Limb (tissue), 2 donors: ENCODE measurements at regions not wholly inside any gene's neighbourhood (a gene's known extent, or its start where the extent isn't known, plus 50 kb on each side); places are given as distances from the start of the nearest gene placed in this dataset.
A peak's percentile ranks its signal among the peaks of the same experiment; 100 is the strongest.
"Not testable (repeated sequence)": the region's sequence is repeated elsewhere in the genome, so short reads cannot be mapped to it uniquely, and the experiment has no call there.

ENCODE experiments used
- DNase-seq, 2 donors: peaks; one replicate each; pipeline ENCODE4 v3.0.0-alpha.2; 2016; ENCODE audit errors: extremely low spot score in 2 of 2

DNA sequence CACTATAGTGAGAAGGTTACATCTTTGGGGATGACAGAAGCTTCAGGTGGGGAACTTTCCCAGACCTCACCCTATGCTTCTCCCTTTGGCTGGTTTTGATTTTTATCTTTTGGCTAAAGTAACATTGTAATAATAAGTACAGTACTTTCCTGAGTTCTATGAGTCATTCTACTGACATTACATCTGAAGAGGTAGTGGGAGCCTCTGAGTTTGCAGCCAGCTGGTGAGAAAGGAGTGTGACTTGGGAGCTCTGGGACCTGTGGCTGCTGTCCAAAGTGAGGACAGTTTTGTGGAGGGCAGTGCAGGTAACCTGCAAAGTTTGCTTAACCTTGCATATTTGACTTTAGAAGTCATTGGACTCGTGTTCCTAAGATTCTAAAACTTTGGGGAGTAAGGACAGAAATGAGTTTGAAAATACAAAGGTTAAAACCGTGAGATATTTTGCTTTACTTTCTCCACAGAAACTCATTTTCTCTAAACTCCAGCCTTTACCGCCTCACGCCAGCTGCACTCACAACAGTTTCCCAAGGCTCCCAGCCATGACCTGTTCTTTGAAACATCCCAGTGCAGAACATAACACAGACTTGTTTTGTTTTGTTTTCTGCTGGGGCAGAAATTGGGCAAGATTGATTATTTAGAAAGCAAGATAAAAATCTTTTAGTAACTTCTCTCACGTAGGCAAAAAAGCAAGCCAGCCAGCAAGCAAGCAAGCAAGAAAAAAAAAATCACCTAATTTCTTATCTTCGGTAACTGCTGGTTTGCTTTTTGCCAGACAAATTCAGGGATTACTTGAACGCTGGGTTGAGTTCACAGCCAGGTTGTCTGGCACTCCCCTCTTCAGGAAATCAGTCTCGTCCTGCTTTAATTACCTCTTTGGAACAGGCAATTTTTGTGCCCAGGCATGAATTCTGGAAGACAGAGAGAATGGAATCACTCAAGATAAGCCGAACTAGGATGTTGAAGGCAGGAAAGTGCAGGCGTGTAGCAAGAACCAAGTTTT is 478.3 kb upstream of the ISX start:
- DNase-seq, result no peak

DNA sequence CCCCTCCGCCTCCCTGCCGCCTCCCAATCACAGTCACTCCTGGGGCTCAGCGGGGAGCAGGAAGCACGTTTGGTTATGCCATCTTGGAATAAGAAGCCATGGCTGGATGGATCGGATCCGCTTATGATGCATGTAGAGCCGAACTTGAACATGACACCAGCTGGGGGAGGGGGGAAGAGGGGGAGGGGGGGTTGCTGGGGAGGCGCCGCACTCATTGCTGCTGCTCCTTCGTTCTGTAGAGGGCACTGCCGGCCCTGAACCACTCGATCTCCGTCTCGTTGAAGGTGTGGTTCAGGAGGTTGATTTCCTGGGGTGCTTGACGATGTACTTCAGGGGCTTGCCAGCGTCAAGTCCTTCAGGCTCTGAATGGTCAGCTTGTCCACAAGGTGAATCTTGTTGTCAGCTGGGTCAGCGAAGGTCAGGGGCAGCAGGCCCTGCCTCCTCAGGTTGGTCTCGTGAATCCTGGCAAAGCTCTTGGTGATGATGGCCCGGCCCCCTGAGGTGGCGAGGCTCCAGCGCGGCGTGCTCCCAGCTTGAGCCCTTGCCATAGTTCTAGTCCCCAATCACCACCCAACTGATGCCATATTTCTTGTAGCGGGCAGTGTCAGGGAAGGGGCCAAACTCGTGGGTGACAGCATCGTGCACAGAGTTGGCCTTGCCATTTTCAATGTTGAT is 476.9 kb upstream of the ISX start:
- no peak for DNase-seq

DNA sequence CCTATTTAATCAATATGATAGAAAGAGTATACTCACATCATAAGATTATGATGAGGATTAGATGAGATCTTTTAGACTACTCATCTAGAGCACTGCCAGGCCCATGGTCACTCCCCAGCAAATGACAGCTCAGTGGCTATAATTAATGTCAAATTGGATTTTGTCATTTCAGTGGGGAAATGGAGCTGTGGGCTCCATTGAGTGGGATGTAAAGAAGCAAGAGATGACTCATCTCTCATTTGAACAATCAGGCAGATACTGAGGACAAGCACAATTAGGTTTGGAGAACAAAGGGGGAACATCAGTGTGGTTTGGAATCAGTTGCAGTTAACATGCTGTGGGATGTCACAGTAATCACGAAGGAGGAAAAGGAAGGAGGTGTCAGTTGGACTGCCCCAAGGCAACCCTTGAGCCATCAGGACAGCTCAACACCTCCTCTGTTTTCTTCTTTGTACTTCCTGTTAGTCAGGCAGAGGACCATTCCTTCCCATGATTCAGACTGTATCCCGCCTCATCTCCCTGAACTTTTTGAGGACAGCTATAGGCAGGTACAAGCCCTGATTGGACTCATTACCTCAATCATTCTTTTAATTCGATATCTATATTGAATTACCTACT is 473.7 kb upstream of the ISX start:
- no peak for DNase-seq

DNA sequence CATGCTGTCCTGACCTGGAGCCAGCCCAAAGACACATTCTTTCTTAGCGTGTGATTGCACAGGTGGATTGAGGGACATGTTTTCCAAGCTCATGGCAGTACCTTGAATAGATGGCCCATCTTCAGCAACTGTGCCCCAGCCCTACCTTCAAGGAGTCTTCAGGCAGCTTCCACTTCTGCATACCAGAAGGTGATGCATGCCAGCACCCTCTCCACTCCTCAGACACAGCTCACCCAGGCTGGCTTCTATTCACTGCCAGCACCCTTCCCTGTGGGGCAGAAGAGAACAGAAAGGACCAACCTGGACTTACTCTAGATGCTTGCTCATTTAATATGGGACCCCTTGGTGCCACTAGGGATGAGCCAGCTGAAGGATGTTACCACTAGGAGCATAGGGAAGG is 466.4 kb upstream of the ISX start:
- DNase-seq, result no peak

DNA sequence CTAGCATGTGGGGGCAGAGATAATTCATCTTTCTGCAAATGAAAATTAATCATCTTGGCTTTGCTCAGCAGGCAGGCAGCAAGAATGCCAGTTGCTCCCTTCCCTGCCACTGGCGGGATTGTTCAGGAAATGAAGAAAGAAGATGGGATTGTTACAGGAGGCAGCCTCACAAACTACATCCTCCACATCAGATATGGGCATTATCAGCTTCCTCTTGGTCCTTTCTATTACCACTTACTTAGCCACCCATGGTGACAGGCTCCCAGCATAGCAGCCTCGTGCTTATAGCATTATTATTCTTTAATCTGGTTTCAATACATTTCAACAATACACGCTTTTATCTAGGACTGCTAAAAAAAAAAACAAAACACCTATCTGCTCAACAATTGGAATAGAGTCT is 461.6 kb upstream of the ISX start:
- no peak for DNase-seq

DNA sequence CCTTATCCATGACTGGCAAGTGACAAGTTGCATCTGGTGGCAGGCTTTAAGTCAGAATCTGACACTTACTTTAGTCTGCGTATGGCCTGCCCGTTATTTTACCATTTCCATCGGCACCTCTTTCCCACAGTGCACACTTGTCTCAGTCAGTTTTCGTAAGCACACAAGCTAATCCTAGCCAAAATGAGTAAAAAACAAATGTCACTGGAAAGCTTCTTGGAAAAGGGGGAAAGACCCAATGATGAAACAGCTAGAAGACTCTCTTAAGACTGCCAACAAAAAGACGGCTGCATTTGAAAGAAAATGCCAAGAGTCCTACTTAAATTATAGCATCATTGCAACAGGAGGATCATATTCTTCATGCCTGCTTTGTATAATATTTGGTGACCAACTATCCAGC is 457.9 kb upstream of the ISX start:
- DNase-seq, result no peak

DNA sequence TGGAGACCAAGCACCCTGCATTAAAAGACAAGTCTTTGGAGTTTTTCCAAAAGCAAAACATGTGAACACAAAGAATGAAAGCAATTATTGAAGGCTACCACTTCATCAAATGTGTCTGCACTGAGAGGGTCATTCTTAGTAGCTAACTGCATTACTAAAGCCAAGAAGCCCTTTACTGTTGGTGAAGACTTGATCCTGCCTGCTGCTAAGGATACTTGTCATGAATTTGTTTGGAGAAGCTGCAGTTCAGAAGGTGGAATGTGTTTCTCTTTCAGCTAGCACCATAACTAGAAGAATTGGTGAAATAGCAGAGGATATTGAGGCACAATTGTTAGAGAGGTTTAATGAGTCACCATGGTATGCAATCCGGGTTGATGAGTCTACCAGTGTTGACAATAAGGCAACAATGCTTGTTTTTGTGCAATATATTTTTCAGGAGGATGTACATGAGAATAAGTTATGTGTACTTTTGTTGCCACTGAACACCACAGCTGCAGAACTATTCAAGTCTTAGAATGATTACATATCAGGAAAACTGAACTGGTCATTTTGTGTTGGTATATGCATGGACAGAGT is 457.3 kb upstream of the ISX start:
- DNase-seq, result no peak

DNA sequence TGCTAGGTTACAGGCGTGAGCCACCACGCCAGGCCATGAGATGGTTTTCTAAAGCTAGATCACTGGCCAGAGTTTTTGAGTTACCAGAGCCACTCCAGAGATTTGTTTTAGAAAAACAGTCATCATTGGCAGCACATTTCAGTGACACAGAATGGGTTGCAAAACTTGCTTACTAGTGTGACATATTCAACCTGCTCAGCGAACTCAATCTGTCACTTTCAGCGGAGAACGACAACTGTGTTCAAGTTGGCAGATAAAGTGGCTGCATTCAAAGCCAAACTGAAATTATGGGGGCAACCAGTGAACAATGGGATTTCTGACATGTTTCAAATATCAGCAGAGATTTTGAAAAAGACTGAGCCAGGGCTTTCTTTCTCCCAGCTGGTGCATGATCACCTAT is 456.3 kb upstream of the ISX start:
- DNase-seq, result no peak

DNA sequence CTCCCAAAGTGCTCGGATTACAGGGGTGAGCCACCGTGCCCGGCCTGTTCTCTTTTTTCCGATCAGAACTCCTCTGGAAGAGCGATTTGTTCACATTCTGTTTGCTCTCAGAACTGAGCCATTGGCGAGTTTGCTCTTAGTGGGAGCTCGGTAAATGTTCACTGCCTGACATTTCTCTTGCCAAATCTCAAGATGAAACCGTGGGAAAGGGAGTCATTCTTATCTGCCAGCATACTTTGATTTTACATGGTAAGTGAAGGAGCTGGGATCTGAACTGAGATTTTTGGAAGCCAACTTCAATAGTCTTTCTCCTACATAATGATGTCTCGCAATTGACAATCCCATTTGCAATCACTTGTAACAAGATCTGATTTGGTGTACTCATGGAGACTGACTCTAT is 445.8 kb upstream of the ISX start:
- no peak for DNase-seq

DNA sequence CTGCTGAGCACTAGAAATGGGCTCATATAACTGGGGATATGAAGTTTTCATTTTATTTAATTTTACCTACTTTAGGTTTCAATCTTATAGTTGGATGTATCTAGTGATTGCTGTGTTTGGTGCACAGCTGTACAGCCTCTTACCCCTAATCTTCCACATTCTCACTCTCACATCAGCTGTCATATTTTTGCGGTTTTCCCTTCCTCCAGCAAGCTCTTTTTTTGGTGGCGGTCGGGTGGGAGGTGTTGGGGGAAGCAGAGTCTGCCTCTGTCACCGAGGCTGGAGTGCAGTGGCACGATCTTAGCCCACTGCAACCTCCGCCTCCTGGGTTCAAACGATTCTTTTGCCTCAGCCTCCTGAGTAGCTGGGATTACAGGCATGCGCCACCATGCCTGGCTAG is 445.1 kb upstream of the ISX start:
- no peak for DNase-seq

DNA sequence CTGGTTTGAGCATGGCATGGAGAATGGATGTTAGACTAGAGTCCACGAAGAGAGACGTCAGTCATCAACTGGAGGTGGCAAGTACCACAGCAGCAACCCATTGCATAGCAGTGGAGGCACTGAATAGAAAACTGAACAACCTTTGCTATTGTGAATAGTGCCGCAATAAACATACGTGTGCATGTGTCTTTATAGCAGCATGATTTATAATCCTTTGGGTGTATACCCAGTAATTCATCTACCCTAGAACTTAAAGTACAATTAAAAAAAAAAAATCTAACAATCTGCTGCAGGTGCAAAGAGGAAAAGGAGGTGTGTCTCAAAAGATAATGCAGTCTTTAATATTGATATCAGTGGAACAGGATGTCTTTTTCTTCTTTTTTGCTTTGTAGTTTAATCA is 443.4 kb upstream of the ISX start:
- no peak for DNase-seq

DNA sequence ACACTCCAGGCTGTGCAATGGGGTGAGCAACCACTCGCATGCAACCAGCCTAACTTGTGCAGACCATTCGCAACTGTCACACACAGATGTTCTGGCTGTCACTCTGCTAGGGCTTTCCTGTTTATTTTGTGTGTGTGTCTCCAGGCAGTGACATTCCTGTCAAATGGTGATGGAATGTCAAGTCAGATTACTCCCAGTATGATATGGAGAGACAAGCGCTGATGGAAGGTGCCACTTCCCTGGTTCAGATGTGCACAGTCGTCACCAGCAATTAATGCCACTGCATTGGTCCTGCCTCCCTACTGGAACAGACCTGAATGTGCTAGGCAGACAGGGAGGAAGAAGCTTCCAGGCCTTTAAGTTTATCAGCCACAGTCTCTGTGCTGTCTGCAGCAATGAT is 442.4 kb upstream of the ISX start:
- DNase-seq, result no peak

DNA sequence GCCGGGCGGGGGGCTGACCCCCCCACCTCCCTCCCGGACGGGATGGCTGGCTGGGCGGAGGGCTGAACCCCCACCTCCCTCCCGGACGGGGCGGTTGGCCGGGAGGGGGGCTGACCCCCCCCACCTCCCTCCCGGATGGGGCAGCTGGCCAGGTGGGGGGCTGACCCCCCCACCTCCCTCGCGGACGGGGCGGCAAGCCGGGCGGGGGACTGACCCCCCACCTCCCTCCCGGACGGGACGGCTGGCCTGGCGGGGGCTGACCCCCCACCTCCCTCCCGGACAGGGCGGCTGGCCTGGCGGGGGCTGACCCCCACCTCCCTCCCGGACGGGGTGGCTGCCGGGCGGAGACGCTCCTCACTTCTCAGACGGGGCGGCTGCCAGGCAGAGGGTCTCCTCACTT is 440.1 kb upstream of the ISX start:
- DNase-seq, result not testable (repeated sequence)

DNA sequence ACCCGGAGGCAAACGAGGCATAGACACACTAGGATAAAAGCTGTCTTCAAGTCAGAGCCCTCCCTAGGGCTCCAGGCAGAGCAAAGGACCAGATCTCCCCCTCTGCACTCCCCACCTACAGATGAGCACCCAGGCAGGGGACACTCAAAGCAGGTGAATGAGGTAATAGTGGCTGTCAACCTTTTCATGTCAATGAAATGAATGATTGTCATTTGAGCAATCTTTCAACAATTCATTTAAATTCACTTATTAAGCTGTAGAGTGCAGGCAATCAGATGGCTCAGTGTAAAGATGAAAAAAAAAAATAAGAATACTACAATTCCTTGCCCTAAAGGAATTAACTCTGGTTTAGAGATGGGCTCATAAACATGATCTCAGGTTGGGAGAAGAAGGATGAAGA is 427.8 kb upstream of the ISX start:
- DNase-seq, result no peak

DNA sequence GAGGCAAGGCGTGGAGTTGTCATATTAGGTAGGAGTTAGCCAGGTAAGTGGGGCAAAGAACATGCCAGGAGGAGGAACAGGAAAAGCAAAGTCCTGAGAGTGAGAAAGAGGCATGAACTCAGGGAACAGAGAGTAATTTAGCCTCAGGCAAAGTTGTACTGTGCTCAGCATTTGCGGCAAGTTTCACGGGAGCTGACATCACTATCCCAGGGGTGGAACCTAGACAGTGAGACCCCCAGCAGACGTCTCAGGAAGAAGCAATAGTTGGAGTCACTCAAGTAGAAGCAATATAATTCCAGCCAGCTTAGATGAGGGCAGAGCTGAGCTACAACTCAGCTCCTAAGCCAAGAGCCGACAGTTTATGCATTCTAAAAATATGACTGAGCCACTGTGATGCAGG is 426.0 kb upstream of the ISX start:
- DNase-seq, result no peak

DNA sequence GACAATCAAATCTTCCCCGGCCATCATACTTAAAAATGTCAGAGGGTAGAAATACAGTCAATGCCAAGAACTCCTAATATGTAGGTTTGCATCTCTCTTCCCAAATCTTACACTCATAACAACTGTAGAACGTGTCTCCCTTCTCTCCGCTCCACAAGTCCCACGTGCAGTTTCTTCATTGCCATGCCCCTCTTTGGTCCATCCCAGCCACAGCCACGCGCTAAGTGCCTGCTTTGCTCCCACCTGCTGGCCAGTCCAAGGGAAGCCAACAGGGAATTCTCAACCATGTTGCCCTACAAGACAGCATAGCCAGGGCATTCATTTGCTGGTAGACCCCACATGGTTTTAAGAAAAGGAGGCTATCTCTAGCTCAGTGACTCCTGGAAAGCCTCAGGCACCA is 420.6 kb upstream of the ISX start:
- DNase-seq, result no peak

DNA sequence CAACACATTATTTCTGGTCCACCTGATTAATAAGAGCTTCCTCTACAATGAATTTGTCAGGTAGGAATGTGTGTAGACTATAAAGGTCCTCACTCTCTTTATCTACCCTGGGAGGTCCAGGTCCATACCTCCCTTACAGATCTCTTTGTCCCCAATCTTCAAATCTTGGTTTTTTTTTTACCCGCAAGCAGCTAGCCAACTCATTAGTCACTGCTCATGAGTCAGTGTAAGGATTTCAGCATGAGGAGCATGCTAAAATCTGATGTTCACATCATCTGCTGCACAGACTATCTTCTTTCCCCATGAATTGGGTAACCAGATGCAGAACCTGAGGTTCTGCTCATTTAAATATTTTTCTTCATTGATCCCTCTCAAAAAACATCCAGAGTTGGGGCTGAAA is 397.0 kb upstream of the ISX start:
- DNase-seq, result no peak

DNA sequence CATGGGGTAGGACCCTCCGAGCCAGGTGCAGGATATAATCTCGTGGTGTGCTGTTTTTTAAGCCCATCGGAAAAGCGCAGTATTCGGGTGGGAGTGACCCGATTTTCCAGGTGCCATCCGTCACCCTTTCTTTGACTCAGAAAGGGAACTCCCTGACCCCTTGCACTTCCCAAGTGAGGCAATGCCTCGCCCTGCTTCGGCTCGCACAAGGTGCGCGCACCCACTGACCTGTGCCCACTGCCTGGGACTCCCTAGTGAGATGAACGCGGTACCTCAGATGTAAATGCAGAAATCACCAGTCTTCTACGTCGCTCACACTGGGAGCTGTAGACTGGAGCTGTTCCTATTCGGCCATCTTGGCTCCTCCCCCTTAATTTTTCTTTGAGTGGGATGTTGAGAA is 382.9 kb upstream of the ISX start:
- DNase-seq, result not testable (repeated sequence)

DNA sequence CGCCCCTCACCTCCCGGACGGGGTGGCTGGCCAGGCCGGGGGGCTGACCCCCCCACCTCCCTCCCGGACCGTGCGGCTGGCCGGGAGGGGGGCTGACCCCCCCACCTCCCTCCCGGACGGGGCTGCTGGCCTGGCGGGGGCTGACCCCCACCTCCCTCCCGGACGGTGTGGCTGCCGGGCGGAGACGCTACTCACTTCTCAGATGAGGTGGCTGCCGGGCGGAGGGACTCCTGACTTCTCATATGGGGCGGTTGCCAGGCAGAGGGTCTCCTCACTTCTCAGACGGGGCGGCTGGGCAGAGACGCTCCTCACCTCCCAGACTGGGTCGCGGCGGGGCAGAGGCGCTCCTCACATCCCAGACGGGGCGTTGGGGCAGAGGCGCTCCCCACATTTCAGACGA is 381.7 kb upstream of the ISX start:
- DNase-seq, result not testable (repeated sequence)

DNA sequence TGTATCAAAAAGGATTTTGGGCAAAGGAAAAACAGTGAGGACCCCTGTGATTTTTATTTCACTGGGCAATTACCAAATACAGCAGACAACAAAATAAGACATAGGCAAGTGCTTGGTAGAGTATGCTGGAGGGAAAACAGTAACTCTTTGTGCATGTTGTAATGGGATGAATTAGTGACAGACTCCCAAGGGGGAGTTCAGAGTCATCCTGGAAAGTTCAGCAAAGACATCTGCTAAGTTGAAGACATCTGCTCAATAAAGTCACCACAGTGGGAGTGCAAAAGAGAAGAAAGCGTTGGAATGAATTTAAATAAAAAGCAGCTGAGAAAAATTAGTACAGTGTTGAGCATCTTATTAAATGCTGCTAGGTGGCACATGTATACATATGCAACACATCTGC is 378.8 kb upstream of the ISX start:
- DNase-seq, result peak in 1 of 2 donors; percentile 57

DNA sequence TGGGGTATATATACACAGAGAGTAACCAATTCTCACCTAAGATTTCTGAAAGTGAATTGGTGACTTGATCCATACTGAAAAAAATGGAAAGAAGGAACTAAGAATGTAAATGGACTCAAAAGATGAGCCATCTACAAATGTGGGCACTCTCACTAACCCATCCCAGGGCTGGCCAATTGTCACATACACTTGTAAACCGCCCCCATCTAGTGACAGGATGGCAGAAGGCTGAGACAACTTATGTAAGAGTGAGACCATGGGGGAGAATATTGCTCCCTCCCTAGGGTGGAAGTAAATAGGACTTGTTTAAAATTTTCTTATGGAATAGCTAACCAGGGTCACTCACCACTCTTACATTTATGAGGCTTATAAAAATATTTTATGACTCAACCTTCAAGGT is 377.1 kb upstream of the ISX start:
- no peak for DNase-seq

DNA sequence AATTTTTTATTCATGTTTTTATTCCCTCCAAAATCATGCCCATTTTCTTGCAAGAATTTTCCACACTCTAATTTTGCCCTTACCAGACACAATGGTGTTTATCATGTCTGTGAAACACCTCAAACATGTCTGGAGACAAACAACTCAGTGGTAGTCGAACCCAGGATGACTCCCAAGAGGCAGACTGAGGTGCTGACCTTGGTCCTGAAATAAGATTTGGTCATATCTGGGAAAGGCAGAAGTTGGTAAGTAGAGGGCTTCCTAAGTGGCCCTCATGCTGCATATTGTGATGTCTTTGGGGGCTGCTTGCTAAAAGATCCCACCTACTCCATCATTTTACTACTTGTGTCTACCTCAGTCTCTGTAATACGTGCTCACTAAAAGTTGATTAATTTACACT is 369.4 kb upstream of the ISX start:
- no peak for DNase-seq
